ENCODE measurements at regions not wholly inside any gene's neighbourhood (a gene's known extent, or its start where the extent isn't known, plus 50 kb on each side); places are given as distances from the start of the nearest gene placed in this dataset.
"Not testable (repeated sequence)": the region's sequence is repeated elsewhere in the genome, so short reads cannot be mapped to it uniquely, and the experiment has no call there.

GRCh38 chr12:28742791-28743190 lies 406.3 kb upstream of the FAR2 start:
- H3K4me1 Mint-ChIP-seq = no peaks in the 10 kb centered on the region
- H3K27ac Mint-ChIP-seq = no peak overlapping the region
- no peak overlapping the region for H3K4me3 Mint-ChIP-seq
- peaks cover 6% of the 10 kb centered on the region for H3K9me3 Mint-ChIP-seq
- H3K27me3 Mint-ChIP-seq = no peaks in the 10 kb centered on the region
- no peaks in the 10 kb centered on the region for H3K36me3 Mint-ChIP-seq

DNA sequence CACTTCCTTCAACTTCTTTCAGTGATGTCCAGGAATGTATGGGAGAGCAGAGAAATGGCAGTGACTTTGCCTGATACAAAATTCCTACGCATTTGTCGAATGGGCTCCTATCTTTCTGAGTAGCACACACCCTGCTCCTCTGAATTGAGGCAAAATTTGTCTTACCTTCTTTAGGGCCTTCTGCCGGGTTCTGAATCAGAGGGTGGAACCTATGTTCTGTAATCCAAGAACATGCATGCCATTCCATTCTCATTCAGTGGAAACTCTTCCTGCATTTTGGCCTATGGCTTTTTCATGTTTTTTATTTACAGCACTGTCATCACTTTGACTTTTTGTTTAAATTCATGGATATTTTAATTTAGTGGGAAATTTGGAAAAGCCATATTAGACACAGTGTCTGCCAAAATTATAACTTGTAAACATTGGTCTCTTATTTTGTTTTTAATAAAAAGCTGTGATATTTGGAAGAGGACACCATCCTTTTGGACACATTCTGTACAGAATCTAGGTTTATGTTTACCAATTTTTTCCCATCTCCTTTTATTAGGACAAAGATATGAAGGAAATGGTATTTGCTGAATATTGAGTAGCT lies 402.2 kb upstream of the FAR2 start:
- no peaks in the 10 kb centered on the region for H3K27me3 Mint-ChIP-seq
- H3K27ac Mint-ChIP-seq = no peak overlapping the region
- H3K4me1 Mint-ChIP-seq = no peaks in the 10 kb centered on the region
- no peaks in the 10 kb centered on the region for H3K36me3 Mint-ChIP-seq
- no peak overlapping the region for H3K4me3 Mint-ChIP-seq
- H3K9me3 Mint-ChIP-seq = no peaks in the 10 kb centered on the region

DNA sequence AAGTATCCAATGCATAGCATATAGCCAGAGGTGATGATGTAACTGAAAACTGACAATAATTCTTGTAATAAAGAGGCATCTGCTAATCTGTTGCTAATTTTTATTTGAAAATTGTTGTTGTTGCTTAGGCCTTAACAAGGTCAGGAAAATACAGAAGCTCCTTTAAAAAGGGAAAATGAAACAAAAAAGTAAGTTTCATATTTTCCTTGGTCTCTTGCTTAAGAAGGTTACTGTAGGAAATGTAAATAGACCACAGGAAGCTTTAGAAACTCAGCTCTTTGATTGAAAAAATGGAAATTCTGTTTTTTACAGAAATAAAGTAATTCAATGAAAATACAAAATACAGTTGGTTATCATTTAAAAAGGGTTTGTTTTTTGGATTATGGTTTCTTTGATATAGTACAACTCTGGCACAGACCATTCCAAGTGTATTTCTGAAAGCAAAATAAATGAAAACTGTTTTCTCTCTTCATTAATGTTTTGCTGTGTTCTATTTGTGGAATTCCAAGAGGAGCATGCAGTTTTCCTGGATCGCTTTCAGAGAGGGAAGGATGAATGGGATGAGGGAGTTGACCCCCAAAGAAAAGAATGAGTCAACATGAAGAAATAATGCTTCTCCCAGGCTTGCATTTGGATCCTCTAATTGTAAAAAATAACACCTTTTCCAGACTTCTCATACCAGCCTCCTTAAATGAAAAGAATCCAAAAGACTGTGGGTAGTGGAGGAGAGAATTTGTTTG lies 398.0 kb upstream of the FAR2 start:
- H3K4me1 Mint-ChIP-seq = no peaks in the 10 kb centered on the region
- no peak overlapping the region for H3K4me3 Mint-ChIP-seq
- H3K27ac Mint-ChIP-seq = no peak overlapping the region
- no peaks in the 10 kb centered on the region for H3K27me3 Mint-ChIP-seq
- H3K36me3 Mint-ChIP-seq = no peaks in the 10 kb centered on the region
- H3K9me3 Mint-ChIP-seq = no peaks in the 10 kb centered on the region

GRCh38 chr12:28755027-28755426 lies 394.1 kb upstream of the FAR2 start:
- peaks cover 4% of the 10 kb centered on the region for H3K9me3 Mint-ChIP-seq

GRCh38 chr12:28759333-28759732 lies 389.7 kb upstream of the FAR2 start:
- no peaks in the 10 kb centered on the region for H3K36me3 Mint-ChIP-seq
- peaks cover 4% of the 10 kb centered on the region for H3K9me3 Mint-ChIP-seq
- no peaks in the 10 kb centered on the region for H3K27me3 Mint-ChIP-seq
- no peak overlapping the region for H3K27ac Mint-ChIP-seq
- no peaks in the 10 kb centered on the region for H3K4me1 Mint-ChIP-seq
- H3K4me3 Mint-ChIP-seq = no peak overlapping the region

More at GRCh38 chr12:28755027-28755426, 394.1 kb upstream of the FAR2 start:
- H3K36me3 Mint-ChIP-seq = no peaks in the 10 kb centered on the region
- no peaks in the 10 kb centered on the region for H3K27me3 Mint-ChIP-seq
- no peak overlapping the region for H3K27ac Mint-ChIP-seq
- H3K4me3 Mint-ChIP-seq = no peak overlapping the region
- no peaks in the 10 kb centered on the region for H3K4me1 Mint-ChIP-seq

DNA sequence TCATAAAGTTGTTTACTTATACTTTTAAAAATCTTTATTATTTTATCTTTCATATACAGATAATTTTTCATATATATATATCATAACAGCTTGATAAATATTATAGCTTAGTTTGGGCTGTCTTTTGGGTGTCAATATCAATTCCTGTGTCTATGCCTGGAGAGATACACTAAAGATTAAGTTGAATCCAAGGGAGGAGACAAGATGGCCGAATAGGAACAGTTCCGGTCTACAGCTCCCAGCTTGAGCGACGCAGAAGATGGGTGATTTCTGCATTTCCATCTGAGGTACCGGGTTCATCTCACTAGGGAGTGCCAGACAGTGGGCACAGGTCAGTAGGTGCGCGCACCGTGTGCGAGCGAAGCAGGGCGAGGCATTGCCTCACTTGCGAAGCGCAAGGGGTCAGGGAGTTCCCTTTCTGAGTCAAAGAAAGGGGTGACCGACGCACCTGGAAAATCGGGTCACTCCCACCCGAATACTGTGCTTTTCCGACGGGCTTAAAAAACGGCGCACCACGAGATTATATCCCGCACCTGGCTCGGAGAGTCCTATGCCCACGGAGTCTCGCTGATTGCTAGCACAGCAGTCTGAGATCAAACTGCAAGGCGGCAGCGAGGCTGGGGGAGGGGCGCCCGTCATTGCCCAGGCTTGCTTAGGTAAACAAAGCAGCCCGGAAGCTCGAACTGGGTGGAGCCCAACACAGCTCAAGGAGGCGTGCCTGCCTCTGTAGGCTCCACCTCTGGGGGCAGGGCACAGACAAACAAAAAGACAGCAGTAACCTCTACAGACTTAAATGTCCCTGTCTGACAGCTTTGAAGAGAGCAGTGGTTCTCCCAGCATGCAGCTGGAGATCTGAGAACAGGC lies 388.8 kb upstream of the FAR2 start:
- not testable (repeated sequence) for H3K9me3 Mint-ChIP-seq, H3K27ac Mint-ChIP-seq, H3K36me3 Mint-ChIP-seq, H3K4me1 Mint-ChIP-seq, H3K27me3 Mint-ChIP-seq, H3K4me3 Mint-ChIP-seq

DNA sequence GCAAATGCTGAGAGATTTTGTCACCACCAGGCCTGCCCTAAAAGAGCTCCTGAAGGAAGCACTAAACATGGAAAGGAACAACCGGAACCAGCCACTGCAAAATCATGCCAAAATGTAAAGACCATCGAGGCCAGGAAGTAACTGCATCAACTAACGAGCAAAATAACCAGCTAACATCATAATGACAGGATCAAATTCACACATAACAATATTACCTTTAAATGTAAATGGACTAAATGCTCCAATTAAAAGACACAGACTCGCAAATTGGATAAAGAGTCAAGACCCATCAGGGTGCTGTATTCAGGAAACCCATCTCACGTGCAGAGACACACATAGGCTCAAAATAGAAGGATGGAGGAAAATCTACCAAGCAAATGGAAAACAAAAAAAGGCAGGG lies 387.2 kb upstream of the FAR2 start:
- H3K4me1 Mint-ChIP-seq, H3K36me3 Mint-ChIP-seq, H3K9me3 Mint-ChIP-seq, H3K27ac Mint-ChIP-seq, H3K4me3 Mint-ChIP-seq, H3K27me3 Mint-ChIP-seq: not testable (repeated sequence)

- no peak overlapping the region for H3K4me3 Mint-ChIP-seq
- no peaks in the 10 kb centered on the region for H3K36me3 Mint-ChIP-seq
- H3K9me3 Mint-ChIP-seq = no peaks in the 10 kb centered on the region
- H3K4me1 Mint-ChIP-seq = no peaks in the 10 kb centered on the region
- H3K27me3 Mint-ChIP-seq = peaks cover 3% of the 10 kb centered on the region
- no peak overlapping the region for H3K27ac Mint-ChIP-seq
These were observed 382.7 kb upstream of the FAR2 start for GRCh38 chr12:28766398-28766797.

DNA sequence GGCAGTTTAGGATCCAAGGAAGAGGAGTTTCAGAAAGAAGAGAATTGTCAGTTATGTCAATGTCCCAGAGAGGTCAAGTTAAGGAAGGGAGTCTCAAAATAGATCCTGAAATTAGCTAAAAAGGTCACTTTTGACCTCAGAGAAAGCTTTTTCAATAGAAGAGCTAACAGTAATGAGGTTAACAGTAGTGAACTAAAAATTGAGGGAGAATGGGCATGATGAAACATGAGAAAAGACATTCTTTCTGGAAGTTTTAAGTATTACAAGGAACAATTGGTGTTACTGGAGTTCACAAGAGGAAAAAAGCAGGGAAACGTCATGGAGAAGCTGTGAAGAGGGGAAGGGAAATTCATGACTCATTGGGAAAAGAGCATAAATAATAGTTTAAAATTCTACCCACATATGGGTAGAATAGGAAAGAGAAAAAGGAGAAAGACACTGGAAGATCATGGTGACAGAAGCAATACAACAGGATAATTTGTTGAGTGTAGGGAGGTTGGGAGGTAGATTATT lies 381.2 kb upstream of the FAR2 start:
- Mint-ChIP-seq H3K4me1 (no peaks in the 10 kb centered on the region), H3K27me3 (peaks cover 4% of the 10 kb centered on the region), H3K9me3 (no peaks in the 10 kb centered on the region)

GRCh38 chr12:28770322-28770721 lies 378.8 kb upstream of the FAR2 start:
- Mint-ChIP-seq H3K4me1 (no peaks in the 10 kb centered on the region), H3K27me3 (peaks cover 4% of the 10 kb centered on the region), H3K36me3 (no peaks in the 10 kb centered on the region), H3K27ac (no peak overlapping the region), H3K9me3 (no peaks in the 10 kb centered on the region), H3K4me3 (no peak overlapping the region)

More for the DNA sequence above, 381.2 kb upstream of the FAR2 start:
- no peaks in the 10 kb centered on the region for H3K36me3 Mint-ChIP-seq
- no peak overlapping the region for H3K27ac Mint-ChIP-seq
- no peak overlapping the region for H3K4me3 Mint-ChIP-seq

DNA sequence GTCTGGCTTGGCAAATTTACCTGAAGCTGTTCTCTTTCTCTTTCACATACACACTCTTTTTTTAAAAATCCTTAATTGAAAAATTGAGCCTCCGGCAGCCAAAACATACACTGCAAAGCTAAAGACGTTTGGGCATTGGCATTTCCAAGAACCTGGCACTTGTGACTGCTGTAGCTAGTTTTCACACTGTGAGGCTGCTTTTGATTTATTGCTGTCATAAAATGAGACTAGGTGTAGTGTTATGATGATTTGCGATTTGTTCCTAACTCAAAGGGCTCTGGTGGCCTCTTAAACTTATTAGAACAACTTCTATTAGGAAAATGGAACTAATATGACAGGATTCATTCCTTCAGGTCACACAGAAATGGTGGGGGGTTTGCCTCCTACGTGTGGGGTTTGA lies 377.1 kb upstream of the FAR2 start:
- Mint-ChIP-seq H3K4me3 (no peak overlapping the region), H3K27me3 (peaks cover 4% of the 10 kb centered on the region), H3K36me3 (no peaks in the 10 kb centered on the region), H3K4me1 (no peaks in the 10 kb centered on the region), H3K9me3 (no peaks in the 10 kb centered on the region), H3K27ac (no peak overlapping the region)

- H3K27me3 Mint-ChIP-seq = peaks cover 4% of the 10 kb centered on the region
- H3K4me3 Mint-ChIP-seq = no peak overlapping the region
- H3K36me3 Mint-ChIP-seq = no peaks in the 10 kb centered on the region
- H3K4me1 Mint-ChIP-seq = no peaks in the 10 kb centered on the region
- H3K27ac Mint-ChIP-seq = no peak overlapping the region
- no peaks in the 10 kb centered on the region for H3K9me3 Mint-ChIP-seq
These were observed 373.5 kb upstream of the FAR2 start for GRCh38 chr12:28775556-28775955.

DNA sequence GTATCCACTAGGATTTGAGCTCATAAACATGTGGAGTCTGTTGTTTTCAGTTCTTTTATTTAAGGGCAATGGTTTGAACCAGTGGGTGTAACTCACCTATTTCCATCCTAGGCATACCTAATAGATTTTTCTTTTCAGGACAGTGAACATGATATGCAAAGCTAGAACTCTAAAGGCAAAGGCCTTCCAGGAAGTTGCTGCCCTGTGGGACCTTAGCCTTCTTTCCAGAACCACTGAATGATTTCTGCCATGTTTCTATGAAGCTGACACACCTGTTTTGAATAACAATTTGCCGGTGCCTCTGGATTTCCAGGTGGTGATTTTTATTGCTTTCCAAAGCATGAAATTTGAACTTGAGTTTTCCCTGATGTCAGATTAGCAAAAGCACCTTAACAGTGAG lies 372.9 kb upstream of the FAR2 start:
- H3K27ac Mint-ChIP-seq = no peak overlapping the region
- no peaks in the 10 kb centered on the region for H3K36me3 Mint-ChIP-seq
- H3K4me1 Mint-ChIP-seq = no peaks in the 10 kb centered on the region
- peaks cover 4% of the 10 kb centered on the region for H3K9me3 Mint-ChIP-seq
- no peak overlapping the region for H3K4me3 Mint-ChIP-seq
- H3K27me3 Mint-ChIP-seq = peaks cover 4% of the 10 kb centered on the region

GRCh38 chr12:28776913-28777422 lies 372.1 kb upstream of the FAR2 start:
- Mint-ChIP-seq H3K27me3 (peaks cover 4% of the 10 kb centered on the region), H3K9me3 (peaks cover 7% of the 10 kb centered on the region), H3K4me1 (no peaks in the 10 kb centered on the region), H3K27ac (no peak overlapping the region), H3K4me3 (no peak overlapping the region), H3K36me3 (no peaks in the 10 kb centered on the region)

- Mint-ChIP-seq H3K27ac (no peak overlapping the region), H3K4me1 (no peaks in the 10 kb centered on the region), H3K9me3 (peaks cover 7% of the 10 kb centered on the region), H3K27me3 (peaks cover 2% of the 10 kb centered on the region), H3K4me3 (no peak overlapping the region), H3K36me3 (no peaks in the 10 kb centered on the region)
These were observed 371.3 kb upstream of the FAR2 start for GRCh38 chr12:28777603-28778365.

All from activated naive CD4-positive, alpha-beta T cell treated with anti-CD3 and anti-CD28 coated beads, Interleukin-2, amount 50 U/mL, for 24 hours (primary cell).